ENCODE measurements at regions not wholly inside any gene's neighbourhood (a gene's known extent, or its start where the extent isn't known, plus 50 kb on each side); places are given as distances from the start of the nearest gene placed in this dataset.

DNA sequence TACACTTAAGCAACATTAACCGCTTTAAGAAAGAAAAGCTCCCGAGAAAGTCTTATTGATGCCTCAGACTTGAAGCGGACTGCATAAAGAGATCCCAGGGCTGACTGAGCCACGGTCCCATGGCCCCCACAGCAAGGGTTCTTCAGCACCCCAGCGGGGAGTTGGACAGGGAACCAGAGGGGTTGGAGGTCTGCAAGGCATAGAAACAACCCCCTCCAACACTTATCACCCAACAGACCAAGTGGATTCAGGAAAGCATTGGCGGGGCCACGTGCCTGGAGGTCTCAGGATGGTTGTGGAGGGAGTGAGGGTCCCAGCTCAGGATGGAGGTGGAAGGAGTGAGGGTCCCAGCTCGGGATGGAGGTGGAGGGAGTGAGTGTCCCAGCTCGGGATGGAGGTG lies 143.7 kb upstream of the IRX2 start:
- no peak for DNase-seq (ENCODE audit: low read depth in 2 of 2)

DNA sequence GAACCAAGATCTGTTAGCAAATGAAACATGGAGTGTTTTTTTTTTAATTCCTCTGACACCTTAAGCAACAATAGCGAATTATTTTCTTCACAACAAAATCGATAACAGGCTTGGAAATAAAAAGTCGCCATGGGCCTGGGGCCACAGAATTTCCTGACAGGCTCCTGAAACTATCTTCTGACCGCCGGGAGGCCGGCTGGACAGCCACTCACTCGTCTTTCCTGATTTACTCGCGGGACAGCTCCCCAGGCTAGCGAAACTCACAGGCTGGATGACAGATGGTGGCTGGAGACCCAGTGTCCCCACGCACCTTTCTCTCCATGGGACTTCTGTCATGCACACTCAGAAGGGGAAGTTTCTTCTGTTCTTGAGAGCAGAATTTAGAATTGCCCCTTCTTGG lies 143.3 kb upstream of the IRX2 start:
- DNase-seq (ENCODE audit: low read depth in 2 of 2): no peak

DNA sequence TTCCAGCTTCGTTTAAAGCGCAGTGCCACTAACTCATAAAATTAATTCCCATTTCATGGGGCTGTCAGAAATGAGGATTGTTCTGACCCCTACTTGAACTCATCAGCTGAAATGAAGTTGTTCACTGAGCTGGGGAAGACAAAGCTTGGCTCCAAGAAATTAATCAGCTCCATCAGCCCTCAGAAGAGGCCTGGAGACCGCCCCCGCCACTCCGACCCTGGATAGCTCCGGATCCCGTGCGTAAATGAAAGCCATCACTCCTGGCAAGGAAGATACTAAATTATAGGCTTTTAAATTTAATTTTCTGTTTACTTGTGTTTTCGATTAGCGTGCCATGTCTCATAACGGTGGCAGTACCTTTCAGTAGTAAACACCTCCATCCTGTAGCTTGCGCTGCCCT lies 142.8 kb upstream of the IRX2 start:
- DNase-seq (ENCODE audit: low read depth in 2 of 2): no peak

DNA sequence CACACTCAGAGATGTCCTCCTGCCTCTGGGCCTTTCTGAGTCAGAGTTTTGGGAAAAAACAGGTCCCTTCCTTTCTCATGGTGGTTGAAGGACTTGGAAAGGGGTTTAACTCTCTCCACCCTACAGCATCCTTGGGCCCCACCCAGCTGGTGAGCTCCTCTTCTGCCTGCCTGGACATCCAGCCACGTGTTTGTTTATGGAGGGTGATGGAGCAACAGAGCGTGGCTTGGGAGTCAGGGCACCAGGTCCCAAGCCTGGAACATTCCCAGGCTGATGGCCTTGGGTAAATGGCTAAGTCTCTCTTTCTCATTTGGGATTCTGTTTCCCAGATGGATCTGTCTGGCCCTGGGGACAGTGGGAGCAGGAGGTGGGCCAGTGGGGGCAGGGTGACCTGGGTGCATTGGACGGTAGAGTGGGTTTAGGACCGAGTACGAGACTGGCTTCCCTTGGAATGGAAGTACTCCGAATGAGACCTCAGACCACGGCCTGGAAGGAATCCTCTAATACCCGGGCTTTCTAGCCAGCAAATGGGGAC lies 141.1 kb upstream of the IRX2 start:
- DNase-seq (ENCODE audit: low read depth in 2 of 2): no peak

DNA sequence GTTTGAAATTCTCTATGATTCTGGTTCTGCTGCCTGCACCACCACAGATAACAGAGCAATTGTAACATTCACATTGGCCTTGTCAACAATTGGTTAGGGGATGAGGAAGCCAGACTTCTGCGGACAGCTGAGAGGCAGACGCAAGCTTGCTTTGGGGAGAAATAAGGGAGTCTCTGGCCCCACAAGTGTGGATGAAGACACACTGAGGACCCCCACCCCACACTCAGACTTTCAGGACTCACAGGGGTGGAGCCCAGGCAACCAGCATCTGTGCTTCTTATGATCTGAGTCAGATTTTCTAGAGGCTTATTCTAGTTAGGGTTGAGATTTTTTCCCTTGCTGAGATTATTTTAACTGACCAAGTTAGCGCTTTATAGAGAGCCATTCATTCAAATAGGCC lies 140.3 kb upstream of the IRX2 start:
- no peak for DNase-seq (ENCODE audit: low read depth in 2 of 2)

DNA sequence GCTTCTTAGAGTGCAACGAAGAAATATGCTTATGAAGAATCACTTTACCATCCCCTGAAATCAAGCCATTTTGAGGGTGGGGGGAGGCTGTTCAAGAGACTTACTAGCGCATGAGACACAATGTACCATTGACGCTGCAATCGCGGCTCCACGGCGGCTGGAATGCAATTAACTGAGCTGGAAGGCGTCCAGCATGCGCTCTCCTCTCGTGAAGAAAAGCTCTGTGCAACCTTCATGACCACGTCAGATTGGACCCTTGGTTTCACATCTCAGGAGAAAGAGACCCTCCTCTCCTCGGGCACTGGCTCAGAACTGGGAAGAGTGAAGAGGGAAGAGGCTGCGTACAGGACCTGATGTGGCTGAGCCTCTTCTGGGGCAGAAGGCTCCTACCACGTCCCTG lies 138.5 kb upstream of the IRX2 start:
- DNase-seq (ENCODE audit: low read depth in 2 of 2): no peak

DNA sequence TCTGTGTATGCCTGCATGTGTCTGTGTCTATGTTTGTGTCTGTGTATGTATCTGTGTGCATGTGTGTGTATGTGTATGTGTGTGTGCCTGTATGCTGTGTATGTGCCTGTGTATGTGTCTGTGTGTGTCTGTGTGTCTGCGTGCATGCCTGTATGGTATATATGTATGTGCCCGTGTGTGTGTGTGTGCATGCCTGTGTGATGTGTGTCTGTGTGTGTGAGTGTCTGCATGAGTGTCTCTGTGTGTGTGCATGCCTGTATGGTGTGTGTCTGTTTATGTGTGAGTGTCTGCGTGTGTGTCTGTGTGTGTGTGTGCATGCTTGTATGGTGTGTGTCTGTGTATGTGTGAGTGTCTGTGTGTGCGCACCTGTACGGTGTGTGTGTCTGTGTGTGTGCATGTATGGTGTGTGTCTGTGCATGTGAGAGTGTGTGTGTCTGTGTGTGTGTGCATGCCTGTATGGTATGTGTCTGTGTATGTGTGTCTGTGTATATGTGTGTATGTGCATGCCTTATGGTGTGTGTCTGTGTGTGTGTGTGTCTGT lies 137.1 kb upstream of the IRX2 start:
- DNase-seq (ENCODE audit: low read depth in 2 of 2): no peak

DNA sequence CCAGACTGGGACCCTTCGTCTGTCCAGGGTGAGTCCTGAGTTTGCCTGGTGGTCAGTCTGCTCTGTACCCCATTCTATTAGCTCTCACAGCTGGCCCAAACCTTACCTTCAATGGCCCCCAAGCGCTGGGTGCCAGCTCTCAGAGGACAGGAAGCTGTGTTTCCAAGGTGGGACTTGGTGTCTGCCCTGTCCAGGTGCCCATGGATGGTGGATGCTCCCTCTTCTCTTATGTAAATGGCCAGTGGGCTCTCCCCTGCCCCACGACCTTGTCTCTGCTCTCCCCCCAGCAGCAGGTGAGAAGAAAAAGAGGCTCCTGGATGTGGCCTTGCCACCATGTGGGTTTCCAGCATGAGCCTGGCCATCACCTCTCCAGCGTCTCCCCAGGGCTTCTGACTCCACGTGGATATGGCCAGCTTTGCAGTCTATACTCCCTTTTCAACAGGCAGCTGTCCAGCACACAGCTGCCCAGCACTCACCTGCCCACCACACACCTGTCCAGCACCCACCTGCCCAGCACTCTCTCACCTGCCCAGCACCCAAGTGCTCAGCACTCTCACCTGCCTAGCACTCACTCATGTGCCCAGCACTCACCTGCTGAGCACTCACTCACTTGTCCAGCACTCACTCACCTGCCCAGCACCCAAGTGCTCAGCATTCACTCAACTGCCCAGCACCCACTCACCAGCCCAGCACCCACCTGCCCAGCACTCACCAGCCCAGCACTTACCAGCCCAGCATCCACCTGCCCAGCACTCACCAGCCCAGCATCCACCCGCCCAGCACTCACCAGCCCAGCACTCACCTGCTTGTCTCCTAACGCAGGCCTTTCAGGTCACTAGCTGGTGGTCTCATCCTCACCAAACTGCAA lies 136.2 kb upstream of the IRX2 start:
- no peak for DNase-seq (ENCODE audit: low read depth in 2 of 2)

DNA sequence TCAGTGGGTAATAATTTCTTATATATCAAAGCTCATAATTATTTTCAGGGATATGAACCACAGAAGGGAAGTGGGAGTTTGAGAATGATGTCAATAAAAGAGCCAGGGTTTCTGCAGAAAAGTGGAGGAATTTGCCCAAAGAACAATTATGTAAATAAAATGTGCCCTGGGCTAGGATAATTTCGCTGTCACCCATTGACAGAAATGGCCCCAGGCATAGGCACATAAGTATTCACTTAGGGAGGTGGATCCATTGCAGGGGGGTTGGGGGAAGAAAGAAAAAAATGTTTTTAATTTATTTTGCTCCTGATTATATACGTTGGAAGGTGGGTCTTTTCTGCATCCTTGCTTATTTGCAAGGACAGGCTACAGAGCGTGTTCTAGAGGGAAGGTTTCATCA lies 135.1 kb upstream of the IRX2 start:
- no peak for DNase-seq (ENCODE audit: low read depth in 2 of 2)

DNA sequence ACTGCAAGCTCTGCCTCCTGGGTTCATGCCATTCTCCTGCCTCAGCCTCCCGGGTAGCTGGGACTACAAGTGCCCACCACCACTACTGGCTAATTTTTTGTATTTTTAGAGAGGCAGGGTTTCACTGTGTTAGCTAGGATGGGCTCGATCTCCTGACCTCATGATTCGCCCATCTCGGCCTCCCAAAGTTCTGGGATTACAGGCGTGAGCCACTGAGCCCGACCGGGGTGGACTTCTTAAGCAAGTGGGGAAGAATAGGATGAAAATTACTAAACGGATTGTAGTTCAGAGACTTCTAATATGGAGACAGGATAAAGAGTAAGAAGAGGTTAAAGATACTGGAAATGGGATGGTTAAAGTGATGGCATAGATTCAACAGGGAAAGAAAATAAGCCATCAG lies 132.3 kb upstream of the IRX2 start:
- no peak for DNase-seq (ENCODE audit: low read depth in 2 of 2)

DNA sequence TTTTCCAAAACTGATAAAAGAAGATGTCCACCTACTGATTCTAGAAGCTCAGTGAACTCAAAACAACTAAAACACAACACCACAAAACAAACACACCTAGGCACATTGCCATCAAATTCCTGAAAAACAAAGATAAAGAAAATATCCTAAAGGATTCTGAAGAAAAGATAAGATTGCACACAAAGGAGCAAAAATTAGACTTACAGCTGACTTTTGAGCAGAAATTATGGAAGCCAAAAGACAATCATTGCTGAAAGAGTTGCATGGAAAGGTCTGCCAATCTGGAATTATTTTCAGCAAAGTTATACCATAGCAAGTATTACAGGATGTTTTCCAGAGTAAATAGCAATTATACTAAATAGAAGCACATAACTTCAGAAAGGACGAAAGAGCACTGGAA lies 128.2 kb upstream of the IRX2 start:
- DNase-seq (ENCODE audit: low read depth in 2 of 2): no peak

DNA sequence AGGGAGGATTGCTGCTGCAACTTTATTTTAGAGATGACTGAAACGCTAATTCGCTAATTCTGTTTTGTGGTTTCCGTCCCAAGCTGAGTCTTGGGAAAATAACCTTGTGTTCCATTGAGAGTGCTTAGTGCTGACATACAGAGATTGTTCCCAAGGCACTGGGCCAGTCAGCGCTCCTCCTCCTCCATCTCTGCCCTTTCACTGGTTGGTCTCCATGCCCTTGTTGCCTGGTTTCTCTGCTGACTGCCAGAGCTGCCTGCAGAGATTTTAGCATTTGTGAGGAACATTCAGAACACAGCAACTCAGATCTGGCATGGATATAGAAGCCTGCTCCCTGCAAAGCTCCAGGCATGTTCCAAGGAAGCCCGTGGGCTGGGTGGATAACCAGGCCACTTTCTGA lies 126.0 kb upstream of the IRX2 start:
- no peak for DNase-seq (ENCODE audit: low read depth in 2 of 2)

DNA sequence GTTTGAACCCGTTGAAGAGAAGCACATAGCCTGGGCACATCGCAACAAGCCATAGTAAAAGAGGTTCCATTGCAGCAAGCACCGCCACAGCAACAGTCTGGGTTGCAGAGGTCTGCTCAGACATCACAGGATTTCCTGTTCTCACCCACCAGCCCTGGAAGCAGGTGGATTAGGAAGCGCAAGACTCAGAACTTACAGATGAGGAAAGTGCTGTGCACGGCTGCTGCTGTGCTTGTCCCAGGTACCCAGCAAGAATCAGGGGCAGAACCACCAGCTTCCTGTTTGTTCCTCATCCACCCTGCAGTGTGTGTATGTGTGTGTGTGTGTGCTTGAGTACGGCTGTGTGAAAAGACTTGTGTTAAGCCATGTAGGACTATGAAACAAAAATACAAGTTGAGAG lies 124.7 kb upstream of the IRX2 start:
- DNase-seq (ENCODE audit: low read depth in 2 of 2): no peak

DNA sequence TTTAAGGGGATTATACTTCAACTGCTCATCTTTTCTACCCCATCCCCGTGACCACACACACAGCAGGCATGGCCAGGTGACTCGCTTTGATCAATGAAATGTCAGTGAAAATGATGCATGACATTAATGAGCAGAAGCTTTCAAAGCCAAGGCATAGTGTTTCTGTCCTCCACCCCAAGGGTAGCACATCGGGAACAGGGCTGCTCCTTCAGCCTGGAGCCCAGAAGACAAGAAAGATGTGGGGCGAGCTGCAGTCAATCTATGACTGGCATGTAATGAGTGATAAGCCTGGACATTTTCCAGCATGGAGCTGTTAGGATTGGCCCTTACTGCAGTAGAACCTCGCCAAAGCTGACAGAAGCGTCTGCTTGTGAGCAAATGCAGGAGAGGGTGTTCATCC lies 122.6 kb upstream of the IRX2 start:
- no peak for DNase-seq (ENCODE audit: low read depth in 2 of 2)

DNA sequence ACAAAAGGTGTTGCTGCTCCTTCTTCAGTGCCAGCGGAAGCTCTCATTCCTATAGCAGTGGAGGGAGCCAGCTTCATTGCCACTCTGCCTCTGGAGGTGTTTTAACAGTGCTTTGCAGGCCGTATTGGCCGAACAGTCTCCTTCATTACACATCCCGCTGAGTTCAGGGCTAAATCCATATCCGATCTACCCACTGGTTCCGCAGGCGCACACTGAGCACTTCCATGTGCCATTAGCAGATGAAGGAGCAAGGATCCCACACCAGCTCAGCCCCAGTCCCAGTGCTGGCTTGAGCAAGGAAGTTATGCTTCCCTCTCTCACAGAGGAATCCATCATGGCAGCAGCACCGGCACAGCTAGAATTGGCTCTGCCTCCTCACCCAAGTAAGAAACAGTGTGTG lies 121.2 kb upstream of the IRX2 start:
- no peak for DNase-seq (ENCODE audit: low read depth in 2 of 2)

DNA sequence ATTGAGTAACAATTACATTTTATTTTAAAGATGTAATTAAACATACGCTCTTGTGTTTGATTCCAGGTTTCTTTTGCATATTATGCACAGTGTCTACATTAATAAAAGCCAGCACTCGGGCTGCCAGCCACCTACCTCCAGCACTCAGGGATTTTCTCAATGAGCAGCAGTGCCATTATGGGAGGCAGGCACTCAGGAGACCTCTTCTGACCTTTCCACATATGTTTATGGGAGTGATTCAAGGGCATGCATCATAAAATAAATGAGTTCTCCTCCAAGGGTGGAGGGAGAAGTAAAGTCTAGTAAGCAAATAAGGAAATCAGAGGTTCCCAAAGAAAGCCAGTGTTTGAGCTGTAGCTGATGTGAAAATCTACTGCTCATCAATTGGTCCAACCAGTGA lies 119.8 kb upstream of the IRX2 start:
- DNase-seq (ENCODE audit: low read depth in 2 of 2): no peak

DNA sequence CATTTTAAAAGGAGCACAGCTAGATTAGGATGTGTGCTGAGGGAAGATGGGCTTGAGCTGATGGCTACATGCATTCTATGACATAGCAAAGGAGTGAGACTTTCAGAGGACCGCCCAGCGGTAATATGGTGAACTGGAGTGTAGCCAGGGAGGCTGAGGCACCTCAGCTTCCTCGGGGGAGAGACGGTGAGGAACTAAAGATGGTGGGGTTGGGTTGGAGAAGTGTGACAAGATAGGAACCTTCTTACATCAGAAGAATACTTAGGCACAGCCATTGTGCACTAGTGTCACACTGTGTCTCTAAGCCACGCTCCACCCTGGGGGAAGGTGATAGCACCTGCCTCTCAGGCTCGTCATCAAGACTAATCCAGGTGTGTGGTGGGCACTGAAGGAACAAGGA lies 118.0 kb upstream of the IRX2 start:
- no peak for DNase-seq (ENCODE audit: low read depth in 2 of 2)

DNA sequence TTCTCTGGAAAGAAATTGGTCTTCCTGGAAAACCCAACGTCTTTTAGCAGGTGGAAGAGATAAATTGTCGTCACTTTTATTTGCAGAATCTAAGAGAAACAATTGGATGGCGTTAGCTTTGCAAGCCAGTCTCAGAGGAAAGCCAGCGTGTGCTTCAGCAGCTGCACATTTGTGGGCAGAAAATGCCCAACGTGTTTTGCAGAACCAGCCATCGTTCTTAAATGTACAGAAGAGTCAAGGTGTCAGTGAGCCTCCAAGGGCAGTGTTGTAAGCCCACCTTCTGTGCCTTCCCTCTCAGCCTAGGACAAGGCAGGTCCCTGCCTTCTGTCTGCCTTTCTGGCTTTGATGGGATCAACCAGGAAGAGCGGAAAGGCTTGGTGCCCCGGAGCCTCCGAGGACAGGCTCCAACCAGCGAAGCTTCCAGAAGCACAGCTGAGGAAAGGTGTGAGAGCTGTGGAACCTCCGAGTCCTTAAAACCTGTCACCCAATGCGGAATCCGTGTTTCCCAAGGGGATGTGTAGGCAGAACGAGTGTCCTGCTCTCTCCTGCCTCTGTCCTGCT lies 116.0 kb upstream of the IRX2 start:
- DNase-seq (ENCODE audit: low read depth in 2 of 2): no peak

DNA sequence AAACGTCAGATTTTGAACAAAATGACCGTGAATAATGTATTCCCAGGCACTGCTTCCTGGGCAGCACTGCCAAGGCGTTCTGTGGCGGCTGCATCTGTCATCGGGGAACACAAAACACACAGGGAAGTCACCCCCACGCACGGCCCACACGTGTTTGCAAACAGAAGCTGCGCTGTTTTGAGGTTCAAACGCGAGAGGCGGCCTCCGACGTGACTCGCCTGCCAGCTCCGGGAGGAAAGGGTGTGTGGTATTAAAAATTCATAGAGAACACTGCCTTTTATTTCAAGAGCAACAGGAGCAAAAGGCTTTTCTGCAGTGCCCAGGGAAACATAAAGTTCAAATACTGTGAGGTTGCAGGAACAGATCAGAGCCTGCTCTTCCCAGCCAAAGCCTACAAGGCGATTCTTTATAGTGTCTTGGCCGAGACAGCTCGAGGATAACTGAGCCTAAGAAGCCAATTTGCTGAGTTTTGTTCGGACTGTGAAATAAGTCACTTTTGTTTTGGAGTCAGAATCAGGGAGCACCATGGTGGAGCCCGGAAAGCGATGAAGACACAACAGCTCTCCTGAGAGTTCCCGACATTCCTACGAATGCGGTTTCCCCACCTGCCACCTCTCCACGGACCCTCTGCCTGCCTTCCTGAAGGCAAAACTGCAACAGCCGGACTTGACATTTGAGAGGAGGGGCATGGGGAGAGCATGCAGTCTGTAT lies 115.3 kb upstream of the IRX2 start:
- no peak for DNase-seq (ENCODE audit: low read depth in 2 of 2)

DNA sequence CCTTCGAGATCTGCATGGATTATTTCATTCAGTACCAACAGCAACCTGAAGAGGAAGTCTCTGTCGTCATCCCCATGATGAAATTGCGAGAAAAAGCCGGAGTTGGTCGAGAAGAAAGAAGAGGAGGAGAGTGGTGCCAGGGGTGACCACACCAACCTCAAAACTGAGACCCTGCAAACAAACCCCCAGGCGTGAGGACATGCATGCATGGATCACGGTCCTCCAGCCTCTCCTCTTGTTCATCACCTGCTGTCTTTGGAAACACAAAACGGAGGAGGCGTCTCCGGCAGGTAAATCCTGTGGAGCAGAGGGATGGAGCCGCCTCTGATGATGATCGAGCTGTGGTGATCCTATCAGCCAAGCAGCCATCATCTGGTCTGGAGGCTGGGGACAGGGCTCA lies 114.4 kb upstream of the IRX2 start:
- no peak for DNase-seq (ENCODE audit: low read depth in 2 of 2)

DNA sequence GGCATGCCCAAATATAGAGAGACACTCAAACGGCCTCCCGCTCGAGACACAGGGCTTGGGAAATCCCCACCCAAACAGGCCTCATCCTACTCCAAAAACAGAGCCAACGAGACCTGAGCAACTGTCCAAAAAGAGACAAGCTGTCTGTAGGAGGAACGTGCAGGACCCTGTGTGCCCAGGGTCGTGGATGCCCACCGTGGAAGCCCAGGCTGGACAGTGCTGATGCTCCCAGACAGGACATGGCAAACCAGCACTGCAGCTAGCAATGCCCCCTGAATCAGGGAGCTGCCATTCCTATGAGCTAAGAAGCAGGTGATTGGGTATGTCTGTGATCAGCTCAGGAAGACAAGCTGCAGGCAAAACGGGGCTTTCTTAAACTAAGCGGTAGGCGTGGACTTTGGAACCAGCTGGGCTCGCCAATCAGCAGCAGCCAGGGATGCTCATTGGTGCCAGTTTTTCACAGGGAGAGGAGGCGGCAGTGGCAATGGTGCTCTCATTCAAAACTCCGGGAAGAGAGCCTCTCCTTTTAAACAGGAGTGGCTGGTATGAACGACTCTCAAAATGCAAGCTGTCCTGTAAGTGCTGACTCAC lies 113.1 kb upstream of the IRX2 start:
- no peak for DNase-seq (ENCODE audit: low read depth in 2 of 2)
